Caco-2 (cell line): ENCODE measurements at regions not wholly inside any gene's neighbourhood (a gene's known extent, or its start where the extent isn't known, plus 50 kb on each side); places are given as distances from the start of the nearest gene placed in this dataset.

Source experiments
- BruUV-seq: library from RNA; stranded (reverse); fragments of 400-500 nt; replicated peaks from 2 replicates; lab custom pipeline; 2021; lab: Mats Ljungman, UMichigan
- CTCF ChIA-PET: fragments of 300-600 bp; sonication (Branson Sonifier 250); formaldehyde crosslinking; loops from one replicate; lab custom pipeline; 2022; ENCODE audit warnings: antibody characterized with exemption; lab: Charles Lee
- POLR2A ChIA-PET: fragments of 300-600 bp; sonication (Branson Sonifier 250); formaldehyde crosslinking; loops from one replicate; lab custom pipeline; 2022; ENCODE audit warnings: antibody characterized with exemption; lab: Charles Lee
- DNase-seq, 2 experiments: peaks; one replicate each; pipeline versions ENCODE4 v3.0.0 to v3.0.0-alpha.2; 2020 to 2022
- H3K27me3 ChIP-seq: replicated peaks from 2 replicates; pipeline ENCODE4 v1.6.0; 2011; ENCODE audit warnings: low read length; ENCODE audit not compliant: control insufficient read depth, insufficient read depth
- H3K36me3 ChIP-seq: 2 replicates; pipeline ENCODE4 v1.5.1; 2011; ENCODE audit warnings: low read length; ENCODE audit not compliant: control insufficient read depth, insufficient read depth
- H3K4me1 ChIP-seq: fragments of 250-450 bp; sonication (Bioruptor Pico); 2 replicates; pipeline ENCODE4 v1.5.1; 2020; ENCODE audit warnings: mild to moderate bottlenecking
- H3K4me3 ChIP-seq: 2 replicates; pipeline ENCODE4 v1.5.1; 2011; ENCODE audit warnings: low read depth, mild to moderate bottlenecking, control low read depth, low read length
- H3K9me3 ChIP-seq: fragments of 250-450 bp; sonication (Bioruptor Pico); 2 replicates; pipeline ENCODE4 v1.5.1; 2020; ENCODE audit warnings: mild to moderate bottlenecking, moderate library complexity
- H3K27ac Mint-ChIP-seq: one replicate; pipeline ENCODE4 v1.8.0; 2022; ENCODE audit warnings: mixed read lengths; ENCODE audit not compliant: unreplicated experiment
- H3K27me3 Mint-ChIP-seq: one replicate; pipeline ENCODE4 v1.8.0; 2022; ENCODE audit warnings: mixed read lengths; ENCODE audit not compliant: insufficient read depth, unreplicated experiment
- H3K36me3 Mint-ChIP-seq: one replicate; pipeline ENCODE4 v1.8.0; 2022; ENCODE audit warnings: mild to moderate bottlenecking, mixed read lengths; ENCODE audit not compliant: insufficient read depth, unreplicated experiment
- H3K4me1 Mint-ChIP-seq: one replicate; pipeline ENCODE4 v1.8.0; 2022; ENCODE audit warnings: low read depth, mixed read lengths; ENCODE audit not compliant: unreplicated experiment
- H3K4me3 Mint-ChIP-seq: one replicate; pipeline ENCODE4 v1.8.0; 2022; ENCODE audit warnings: mild to moderate bottlenecking, moderate library complexity, mixed read lengths; ENCODE audit not compliant: unreplicated experiment
- H3K9me3 Mint-ChIP-seq: one replicate; pipeline ENCODE4 v1.8.0; 2022; ENCODE audit warnings: mixed read lengths; ENCODE audit not compliant: unreplicated experiment
- intact Hi-C: fragments of 100-400 bp; cut with micrococcal nuclease; formaldehyde crosslinking; loops from one replicate; pipeline ENCODE4 v1.10.0; 2022; ENCODE audit not compliant: unreplicated experiment
- TF ChIP-seq, protein P1 (sequence below), 2 experiments: fragments of 200-600 bp in 1 of 2; IDR thresholded peaks; 1 replicate in 1 of 2; 2 replicates in 1 of 2; pipeline versions ENCODE4 v1.5.1 to v1.8.0; 2011 to 2022; ENCODE audit warnings: antibody characterized with exemption in 1 of 2, control low read depth in 1 of 2, inconsistent platforms in 1 of 2, low read depth in 1 of 2, low read length in 1 of 2, mild to moderate bottlenecking in 1 of 2, moderate library complexity in 1 of 2; ENCODE audit not compliant: insufficient read depth in 1 of 2, severe bottlenecking in 1 of 2, unreplicated experiment in 1 of 2

- H3K27me3 Mint-ChIP-seq = peaks cover 7% of the 10 kb centered on the region
- ChIA-PET CTCF (no interaction called here), POLR2A (no interaction called here)
- H3K36me3 Mint-ChIP-seq = no peaks in the 10 kb centered on the region
- no peaks in the 10 kb centered on the region for H3K4me1 ChIP-seq
- no peaks in the 10 kb centered on the region for H3K27me3 ChIP-seq
- intact Hi-C loops = no loop called here
- DNase-seq = no peak
- no peak overlapping the region for H3K4me3 Mint-ChIP-seq
- H3K9me3 Mint-ChIP-seq = no peaks in the 10 kb centered on the region
- H3K4me1 Mint-ChIP-seq = no peaks in the 10 kb centered on the region
- H3K36me3 ChIP-seq = no peaks in the 10 kb centered on the region
- TF ChIP-seq, protein P1, sequence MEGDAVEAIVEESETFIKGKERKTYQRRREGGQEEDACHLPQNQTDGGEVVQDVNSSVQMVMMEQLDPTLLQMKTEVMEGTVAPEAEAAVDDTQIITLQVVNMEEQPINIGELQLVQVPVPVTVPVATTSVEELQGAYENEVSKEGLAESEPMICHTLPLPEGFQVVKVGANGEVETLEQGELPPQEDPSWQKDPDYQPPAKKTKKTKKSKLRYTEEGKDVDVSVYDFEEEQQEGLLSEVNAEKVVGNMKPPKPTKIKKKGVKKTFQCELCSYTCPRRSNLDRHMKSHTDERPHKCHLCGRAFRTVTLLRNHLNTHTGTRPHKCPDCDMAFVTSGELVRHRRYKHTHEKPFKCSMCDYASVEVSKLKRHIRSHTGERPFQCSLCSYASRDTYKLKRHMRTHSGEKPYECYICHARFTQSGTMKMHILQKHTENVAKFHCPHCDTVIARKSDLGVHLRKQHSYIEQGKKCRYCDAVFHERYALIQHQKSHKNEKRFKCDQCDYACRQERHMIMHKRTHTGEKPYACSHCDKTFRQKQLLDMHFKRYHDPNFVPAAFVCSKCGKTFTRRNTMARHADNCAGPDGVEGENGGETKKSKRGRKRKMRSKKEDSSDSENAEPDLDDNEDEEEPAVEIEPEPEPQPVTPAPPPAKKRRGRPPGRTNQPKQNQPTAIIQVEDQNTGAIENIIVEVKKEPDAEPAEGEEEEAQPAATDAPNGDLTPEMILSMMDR (IDR thresholded peaks at IDR 0.05; ENCODE audit: insufficient read depth in 1 of 2, low read depth in 1 of 2, low read length in 1 of 2, severe bottlenecking in 1 of 2, unreplicated experiment in 1 of 2) = no peak
- no TSS peak for BruUV-seq
- H3K27ac Mint-ChIP-seq = no peak overlapping the region
- H3K4me3 ChIP-seq = no peak overlapping the region
- no peaks in the 10 kb centered on the region for H3K9me3 ChIP-seq
Observed at GRCh38 chr22:47392054-47392347, 629.6 kb downstream of the TBC1D22A start.

GRCh38 chr22:47391169-47392053 is 629.0 kb downstream of the TBC1D22A start:
- no peaks in the 10 kb centered on the region for H3K4me1 ChIP-seq
- no peaks in the 10 kb centered on the region for H3K36me3 ChIP-seq
- H3K27me3 Mint-ChIP-seq = peaks cover 7% of the 10 kb centered on the region
- no peaks in the 10 kb centered on the region for H3K36me3 Mint-ChIP-seq
- H3K9me3 Mint-ChIP-seq = no peaks in the 10 kb centered on the region
- intact Hi-C loops = no loop called here
- no peak overlapping the region for H3K4me3 Mint-ChIP-seq
- no peaks in the 10 kb centered on the region for H3K9me3 ChIP-seq
- ChIA-PET POLR2A (no interaction called here), CTCF (no interaction called here)
- DNase-seq = no peak
- H3K27me3 ChIP-seq = no peaks in the 10 kb centered on the region
- no peaks in the 10 kb centered on the region for H3K4me1 Mint-ChIP-seq
- no TSS peak for BruUV-seq
- TF ChIP-seq, protein P1 (IDR thresholded peaks at IDR 0.05; ENCODE audit: insufficient read depth in 1 of 2, low read depth in 1 of 2, low read length in 1 of 2, severe bottlenecking in 1 of 2, unreplicated experiment in 1 of 2) = no peak
- no peak overlapping the region for H3K27ac Mint-ChIP-seq
- H3K4me3 ChIP-seq = no peak overlapping the region

GRCh38 chr22:47390026-47390970 is 627.8 kb downstream of the TBC1D22A start:
- no peak overlapping the region for H3K4me3 ChIP-seq
- POLR2A ChIA-PET = no interaction called here
- peaks cover 13% of the 10 kb centered on the region for H3K27me3 Mint-ChIP-seq
- H3K36me3 ChIP-seq = no peaks in the 10 kb centered on the region
- CTCF ChIA-PET = no interaction called here
- no peak overlapping the region for H3K4me3 Mint-ChIP-seq
- no peaks in the 10 kb centered on the region for H3K9me3 Mint-ChIP-seq
- DNase-seq = no peak
- BruUV-seq = no TSS peak
- no peak overlapping the region for H3K27ac Mint-ChIP-seq
- no peaks in the 10 kb centered on the region for H3K9me3 ChIP-seq
- H3K36me3 Mint-ChIP-seq = no peaks in the 10 kb centered on the region
- no peaks in the 10 kb centered on the region for H3K4me1 Mint-ChIP-seq
- TF ChIP-seq, protein P1 (IDR thresholded peaks at IDR 0.05; ENCODE audit: insufficient read depth in 1 of 2, low read depth in 1 of 2, low read length in 1 of 2, severe bottlenecking in 1 of 2, unreplicated experiment in 1 of 2) = no peak
- H3K27me3 ChIP-seq = no peaks in the 10 kb centered on the region
- intact Hi-C loops = no loop called here
- no peaks in the 10 kb centered on the region for H3K4me1 ChIP-seq
